HG03442 (cell line): ENCODE measurements at regions not wholly inside any gene's neighbourhood (a gene's known extent, or its start where the extent isn't known, plus 50 kb on each side); places are given as distances from the start of the nearest gene placed in this dataset.

ENCODE experiments used
- ATAC-seq: cut with Tn5 transposase; IDR thresholded peaks from one replicate; pipeline ENCODE4 v1.9.1; 2021; ENCODE audit warnings: mild to moderate bottlenecking, moderate library complexity; ENCODE audit not compliant: unreplicated experiment

DNA sequence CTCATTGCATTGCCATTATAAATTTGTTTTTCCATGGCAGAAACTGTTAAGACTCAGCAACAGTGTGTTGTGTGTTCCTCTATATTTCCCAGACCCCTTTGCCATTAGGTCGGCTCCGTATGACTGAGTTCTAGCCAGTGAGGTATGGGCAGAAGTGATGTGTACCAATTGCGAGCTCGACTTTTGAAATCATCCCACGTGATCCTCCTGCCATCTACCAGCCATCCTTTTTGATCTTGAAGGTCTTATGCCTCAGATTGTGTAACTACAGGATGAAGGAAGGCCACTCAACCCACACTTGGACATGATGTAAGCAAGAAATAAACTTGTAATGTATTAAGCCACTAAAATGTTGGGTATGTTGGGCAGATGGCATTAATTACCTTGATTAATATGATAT, 562.3 kb downstream of the PDCD6IP start:
- ATAC-seq, result no peak

DNA sequence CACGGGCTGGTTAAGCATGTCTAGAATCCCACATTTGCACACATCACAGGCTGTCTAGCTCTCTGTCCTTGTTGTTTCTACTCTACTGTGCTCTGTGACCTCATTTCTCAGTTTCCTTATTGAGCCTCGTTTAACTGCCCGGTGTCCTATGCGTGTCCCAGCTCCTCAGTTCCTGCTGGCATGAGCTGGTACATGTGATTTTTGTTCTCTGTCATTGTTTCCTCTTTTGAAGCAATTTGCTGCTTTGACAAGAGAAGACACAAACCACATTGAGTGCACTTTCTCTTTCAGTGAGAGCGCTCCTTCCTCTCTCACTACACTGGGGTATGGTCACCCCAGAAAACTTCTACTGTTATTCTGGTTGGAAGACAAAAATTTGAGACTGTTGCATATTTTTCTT, 563.5 kb downstream of the PDCD6IP start:
- ATAC-seq, result peak; percentile 93

- ATAC-seq, result no peak
Measured at GRCh38 chr3:34362910-34363309, 564.5 kb downstream of the PDCD6IP start.

GRCh38 chr3:34363881-34364280, 565.5 kb downstream of the PDCD6IP start:
- no peak for ATAC-seq

GRCh38 chr3:34364335-34364734, 565.9 kb downstream of the PDCD6IP start:
- no peak for ATAC-seq

DNA sequence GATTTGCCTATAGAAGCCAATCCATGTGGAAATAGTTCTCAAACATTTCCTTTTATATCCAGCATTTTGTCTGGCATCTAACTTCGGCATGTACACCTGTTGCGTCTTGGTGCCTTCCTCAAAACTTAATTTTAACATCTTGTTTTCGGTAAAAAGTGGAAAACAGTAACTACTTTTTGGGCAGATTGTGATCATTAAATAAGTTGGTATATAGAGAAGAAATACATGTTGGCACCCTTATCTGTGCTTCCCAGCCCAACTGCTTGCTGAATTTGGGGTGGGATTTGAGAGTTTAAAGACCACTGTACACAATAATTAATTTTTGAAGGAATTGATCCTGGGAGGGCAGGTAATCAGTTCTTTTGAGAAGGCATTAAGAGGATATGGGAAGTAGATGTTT, 566.8 kb downstream of the PDCD6IP start:
- ATAC-seq, result no peak

- no peak for ATAC-seq
Measured at GRCh38 chr3:34365771-34366170, 567.3 kb downstream of the PDCD6IP start.

- ATAC-seq, result no peak
Measured at GRCh38 chr3:34367521-34367920, 569.1 kb downstream of the PDCD6IP start.

GRCh38 chr3:34374521-34374920, 576.1 kb downstream of the PDCD6IP start:
- ATAC-seq, result no peak

- ATAC-seq, result no peak
Measured at GRCh38 chr3:34376691-34377090, 578.3 kb downstream of the PDCD6IP start.

GRCh38 chr3:34377961-34378360, 579.5 kb downstream of the PDCD6IP start:
- no peak for ATAC-seq

DNA sequence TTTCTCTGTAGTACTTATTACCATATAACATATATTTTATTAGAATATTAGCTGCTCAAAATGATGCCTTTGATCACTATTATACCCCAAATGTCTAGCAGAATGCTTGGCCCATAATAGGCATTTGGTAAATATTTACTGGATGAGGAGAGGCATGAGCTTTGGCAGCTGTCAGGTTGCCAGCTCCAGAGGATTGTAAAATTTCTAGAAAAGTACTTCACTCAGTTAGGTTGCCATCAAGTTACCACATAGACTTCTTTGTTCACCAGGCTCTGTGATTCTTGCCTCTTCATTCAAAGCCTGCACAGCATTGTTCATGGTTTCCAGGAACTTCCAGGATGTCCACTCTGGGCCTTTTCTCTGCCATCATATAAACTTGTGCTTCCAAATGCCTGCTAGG, 582.8 kb downstream of the PDCD6IP start:
- no peak for ATAC-seq

GRCh38 chr3:34382859-34383258, 584.4 kb downstream of the PDCD6IP start:
- no peak for ATAC-seq

GRCh38 chr3:34386309-34386708, 587.9 kb downstream of the PDCD6IP start:
- ATAC-seq, result no peak

DNA sequence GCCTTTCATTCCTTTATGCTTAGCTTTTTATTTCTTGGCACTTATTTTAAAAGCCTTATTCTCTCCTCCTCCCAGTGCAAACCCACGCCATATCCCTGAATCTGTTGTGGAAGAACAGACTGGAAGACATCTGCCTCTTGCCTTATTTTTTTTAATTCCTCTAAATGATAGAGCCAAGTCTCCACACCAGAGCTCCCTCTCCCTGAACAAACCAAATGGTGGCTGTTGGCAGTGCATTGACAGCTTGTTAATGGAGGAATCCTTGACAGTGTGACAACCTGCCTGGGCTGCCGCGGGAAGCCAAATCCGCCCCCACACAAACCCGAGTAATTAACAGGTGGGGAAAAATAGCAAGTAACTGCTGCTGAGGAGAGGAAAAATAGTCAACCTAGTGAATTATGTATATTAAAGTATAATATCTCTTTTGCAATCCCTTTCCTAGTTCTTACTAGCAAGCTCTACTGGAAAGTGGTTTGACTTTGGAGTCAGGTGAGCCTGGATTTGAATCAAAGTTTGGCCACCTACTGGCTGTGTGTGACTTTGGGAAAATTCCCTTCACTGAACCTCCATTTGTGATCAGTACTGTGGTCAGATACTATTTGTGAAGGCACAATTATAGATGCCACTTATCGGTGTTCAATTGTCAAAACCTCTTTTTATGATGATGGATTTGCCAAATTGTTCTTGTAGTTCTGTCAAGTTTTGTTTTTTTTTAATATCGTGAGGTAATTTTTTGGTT, 589.6 kb downstream of the PDCD6IP start:
- no peak for ATAC-seq

- no peak for ATAC-seq
Measured at GRCh38 chr3:34388830-34389229, 590.4 kb downstream of the PDCD6IP start.

DNA sequence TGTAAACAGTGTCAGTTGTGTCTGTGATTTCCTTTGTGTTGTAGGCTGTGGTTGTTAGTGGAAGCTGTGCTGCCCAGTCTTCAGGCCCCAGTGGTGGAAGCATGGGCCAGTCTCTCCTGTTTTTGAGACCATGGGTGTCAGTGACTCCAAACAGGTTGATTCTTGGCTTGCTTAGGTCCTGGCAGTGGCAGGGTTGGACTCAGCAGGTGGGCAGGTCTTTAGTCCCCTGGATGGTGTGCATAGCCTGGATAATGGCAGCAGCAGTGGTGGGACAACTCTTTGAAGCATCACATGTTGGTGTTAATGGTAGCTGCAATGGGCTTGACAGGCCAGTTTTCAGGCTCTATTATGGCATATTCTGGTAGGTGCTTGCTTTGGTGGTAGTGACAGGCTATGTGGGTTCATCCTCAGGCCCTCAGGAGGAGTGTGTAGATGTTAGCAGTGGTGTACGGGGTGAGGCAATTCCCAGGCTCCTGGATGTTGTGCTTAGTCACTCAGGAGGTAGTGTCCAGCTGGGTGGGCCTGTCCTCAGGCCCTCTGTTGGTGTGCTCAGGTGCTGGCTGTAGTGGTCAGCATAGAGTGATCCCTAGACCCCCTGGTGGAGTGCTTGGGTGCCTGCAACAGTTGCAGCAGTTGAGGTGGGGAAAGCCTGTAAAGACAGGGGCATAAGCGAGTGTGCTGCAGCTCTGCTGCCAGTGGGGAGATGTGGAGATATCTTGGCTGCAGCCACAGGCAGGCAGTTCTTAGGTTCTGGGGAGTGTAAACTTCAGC, 596.7 kb downstream of the PDCD6IP start:
- no peak for ATAC-seq

DNA sequence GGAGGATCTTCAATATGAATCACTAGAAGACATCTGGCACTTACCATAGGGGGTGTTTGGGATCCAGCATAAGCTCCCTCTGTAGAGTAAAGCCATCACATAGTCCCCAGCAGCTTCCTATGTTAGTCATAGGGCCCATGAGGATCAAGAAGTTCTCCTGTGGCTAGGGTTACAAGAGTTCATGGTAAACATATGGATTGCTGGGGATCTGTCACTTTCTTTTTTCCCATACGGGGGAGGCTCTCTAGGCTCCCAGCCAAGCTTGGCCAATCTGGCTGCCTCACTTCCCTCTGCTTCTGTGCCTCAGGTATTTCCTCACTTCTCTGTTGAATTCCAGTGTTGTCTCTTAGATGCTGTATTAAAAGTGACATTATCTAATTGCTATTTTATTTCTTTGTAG, 597.9 kb downstream of the PDCD6IP start:
- ATAC-seq, result no peak

GRCh38 chr3:34396956-34397355, 598.5 kb downstream of the PDCD6IP start:
- ATAC-seq, result no peak

DNA sequence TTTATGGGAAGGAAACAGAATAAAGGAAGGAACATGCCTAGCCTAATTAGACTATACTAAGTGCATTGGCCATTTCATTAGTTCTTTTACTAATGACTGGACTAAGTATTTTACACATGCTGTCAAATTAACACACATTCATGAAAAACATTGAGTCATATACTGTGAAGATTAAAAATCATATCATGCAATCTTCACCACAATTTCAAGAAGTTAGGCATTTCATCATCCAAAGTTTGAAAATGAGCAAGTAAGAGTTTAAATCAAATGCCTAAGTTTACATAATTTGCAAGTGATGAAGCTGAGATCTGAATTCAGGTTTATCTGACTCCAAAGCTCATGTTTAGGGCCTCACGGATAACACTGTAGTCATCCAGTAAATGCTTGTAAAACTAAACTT, 601.0 kb downstream of the PDCD6IP start:
- no peak for ATAC-seq

DNA sequence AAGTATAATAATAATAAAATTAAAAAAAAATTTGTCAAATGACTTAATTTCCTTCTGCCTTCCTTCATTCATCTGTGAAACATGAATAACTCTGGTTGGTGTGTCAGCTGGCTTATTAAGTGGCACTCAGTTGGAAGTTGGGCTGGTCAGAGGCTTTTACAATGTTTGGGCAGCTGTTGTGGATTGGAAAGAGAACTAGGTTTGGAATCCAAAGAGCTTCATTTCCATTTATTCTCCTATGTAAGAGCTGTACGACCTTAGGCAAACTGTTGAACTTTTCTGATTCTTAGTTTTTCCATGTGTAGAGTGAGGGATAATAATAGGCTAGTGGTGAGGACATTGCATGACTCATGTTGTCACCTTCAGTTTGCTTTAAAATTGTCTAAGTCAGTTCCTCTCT, 606.7 kb downstream of the PDCD6IP start:
- no peak for ATAC-seq

GRCh38 chr3:34407281-34407680, 608.9 kb downstream of the PDCD6IP start:
- ATAC-seq, result no peak
